Erythroblast (primary cell): ENCODE measurements at regions not wholly inside any gene's neighbourhood (a gene's known extent, or its start where the extent isn't known, plus 50 kb on each side); places are given as distances from the start of the nearest gene placed in this dataset.

Source experiments
- GATA1 ChIP-seq: IDR thresholded peaks from 2 replicates; pipeline ENCODE4 v1.6.1; 2011; ENCODE audit warnings: low read depth, mild to moderate bottlenecking, control low read depth, low read length, moderate library complexity
- POLR2A ChIP-seq: IDR thresholded peaks from 2 replicates; pipeline ENCODE4 v1.6.1; 2011; ENCODE audit warnings: mild to moderate bottlenecking, low read length

- TF ChIP-seq POLR2A (no peak), GATA1 (no peak)
These were observed 382.9 kb downstream of the BRD1 start for GRCh38 chr22:49444781-49445180.
